Astrocyte (in vitro differentiated cells and primary cell): ENCODE measurements at regions not wholly inside any gene's neighbourhood (a gene's known extent, or its start where the extent isn't known, plus 50 kb on each side); places are given as distances from the start of the nearest gene placed in this dataset.

Source experiments
- DNase-seq: peaks from one replicate; pipeline ENCODE4 v3.0.0-alpha.2; 2010; ENCODE audit warnings: low read depth
- FAIRE-seq: peaks from 2 replicates; lab custom pipeline; 2011; peaks lifted over from hg19 to GRCh38; lab: Jason Lieb, UNC
- H2AFZ ChIP-seq: 2 replicates; pipeline ENCODE4 v1.6.0; 2012; ENCODE audit warnings: low read depth, low read length, inconsistent platforms
- H3K27ac ChIP-seq: 2 replicates; pipeline ENCODE4 v1.5.1; 2011; ENCODE audit warnings: low read depth, low read length, inconsistent platforms
- H3K27me3 ChIP-seq: 2 replicates; pipeline ENCODE4 v1.6.0; 2011; ENCODE audit warnings: low read length, inconsistent platforms; ENCODE audit not compliant: insufficient read depth
- H3K36me3 ChIP-seq: 2 replicates; pipeline ENCODE4 v1.5.1; 2011; ENCODE audit warnings: low read length, inconsistent platforms; ENCODE audit not compliant: insufficient read depth
- H3K4me1 ChIP-seq: 2 replicates; pipeline ENCODE4 v1.5.1; 2011; ENCODE audit warnings: low read length, inconsistent platforms; ENCODE audit not compliant: insufficient read depth
- H3K4me2 ChIP-seq: 2 replicates; pipeline ENCODE4 v1.6.0; 2012; ENCODE audit warnings: low read length, inconsistent platforms
- H3K4me3 ChIP-seq: 2 replicates; pipeline ENCODE4 v1.5.1; 2011; ENCODE audit warnings: low read depth, mild to moderate bottlenecking, low read length, inconsistent platforms; ENCODE audit not compliant: insufficient read depth
- H3K79me2 ChIP-seq: 2 replicates; pipeline ENCODE4 v1.6.0; 2012; ENCODE audit warnings: mild to moderate bottlenecking, low read length, inconsistent platforms; ENCODE audit not compliant: insufficient read depth
- H3K9ac ChIP-seq: 2 replicates; pipeline ENCODE4 v1.6.0; 2012; ENCODE audit warnings: mild to moderate bottlenecking, low read length, inconsistent platforms
- H3K9me3 ChIP-seq: 2 replicates; pipeline ENCODE4 v1.5.1; 2012; ENCODE audit warnings: low read depth, mild to moderate bottlenecking, low read length, inconsistent platforms; ENCODE audit not compliant: insufficient read depth
- H4K20me1 ChIP-seq: 2 replicates; pipeline ENCODE4 v1.6.0; 2012; ENCODE audit warnings: low read length, inconsistent platforms; ENCODE audit not compliant: insufficient read depth
- H3K27ac Mint-ChIP-seq: one replicate; pipeline ENCODE4 v1.8.0; 2021; ENCODE audit warnings: mild to moderate bottlenecking, mixed read lengths; ENCODE audit not compliant: unreplicated experiment
- H3K27me3 Mint-ChIP-seq: one replicate; pipeline ENCODE4 v1.8.0; 2021; ENCODE audit warnings: low read depth, mixed read lengths; ENCODE audit not compliant: unreplicated experiment
- H3K36me3 Mint-ChIP-seq: one replicate; pipeline ENCODE4 v1.8.0; 2021; ENCODE audit warnings: low read depth, mixed read lengths; ENCODE audit not compliant: unreplicated experiment
- H3K4me1 Mint-ChIP-seq: one replicate; pipeline ENCODE4 v1.8.0; 2021; ENCODE audit warnings: low read depth, mixed read lengths; ENCODE audit not compliant: unreplicated experiment
- H3K4me3 Mint-ChIP-seq: one replicate; pipeline ENCODE4 v1.8.0; 2021; ENCODE audit warnings: mild to moderate bottlenecking, moderate library complexity, mixed read lengths; ENCODE audit not compliant: unreplicated experiment
- H3K9me3 Mint-ChIP-seq: one replicate; pipeline ENCODE4 v1.8.0; 2021; ENCODE audit warnings: mild to moderate bottlenecking, mixed read lengths; ENCODE audit not compliant: unreplicated experiment
- CTCF ChIP-seq: IDR thresholded peaks from 2 replicates; pipeline ENCODE4 v1.5.1; 2011; ENCODE audit warnings: low read depth, mild to moderate bottlenecking, inconsistent platforms, low read length, moderate library complexity; ENCODE audit not compliant: insufficient read depth
- EZH2 ChIP-seq: IDR thresholded peaks from 2 replicates; pipeline ENCODE4 v1.6.1; 2012; ENCODE audit warnings: mild to moderate bottlenecking, low read length, inconsistent platforms; ENCODE audit not compliant: insufficient read depth

GRCh38 chr13:33958964-33959363, 141.0 kb downstream of the RFC3 start:
- Histone ChIP-seq H3K4me1 (no peaks in the 10 kb centered on the region), H4K20me1 (no peaks in the 10 kb centered on the region), H3K9ac (no peak overlapping the region), H3K36me3 (no peaks in the 10 kb centered on the region), H2AFZ (no peak overlapping the region), H3K4me2 (no peak overlapping the region), H3K9me3 (no peaks in the 10 kb centered on the region), H3K4me3 (no peak overlapping the region), H3K79me2 (no peaks in the 10 kb centered on the region), H3K27ac (no peak overlapping the region), H3K27me3 (no peaks in the 10 kb centered on the region)
- Mint-ChIP-seq H3K27me3 (no peaks in the 10 kb centered on the region), H3K4me1 (no peaks in the 10 kb centered on the region), H3K9me3 (no peaks in the 10 kb centered on the region), H3K36me3 (no peaks in the 10 kb centered on the region), H3K4me3 (no peak overlapping the region), H3K27ac (no peak overlapping the region)
- FAIRE-seq (no peak), DNase-seq (no peak)
- TF ChIP-seq CTCF = no peak
- no peak for TF ChIP-seq EZH2

GRCh38 chr13:33963134-33963533, 145.2 kb downstream of the RFC3 start:
- H3K4me1 ChIP-seq = no peaks in the 10 kb centered on the region
- Mint-ChIP-seq H3K36me3 (no peaks in the 10 kb centered on the region), H3K4me1 (no peaks in the 10 kb centered on the region), H3K9me3 (peaks cover 4% of the 10 kb centered on the region), H3K27me3 (no peaks in the 10 kb centered on the region), H3K27ac (no peak overlapping the region), H3K4me3 (no peak overlapping the region)
- H3K27ac ChIP-seq = no peak overlapping the region
- H3K79me2 ChIP-seq = no peaks in the 10 kb centered on the region
- no peaks in the 10 kb centered on the region for H3K36me3 ChIP-seq
- H3K9ac ChIP-seq = no peak overlapping the region
- no peak overlapping the region for H3K4me3 ChIP-seq
- no peaks in the 10 kb centered on the region for H3K9me3 ChIP-seq
- DNase-seq (no peak), FAIRE-seq (no peak)
- H3K27me3 ChIP-seq = no peaks in the 10 kb centered on the region
- H3K4me2 ChIP-seq = no peak overlapping the region
- no peaks in the 10 kb centered on the region for H4K20me1 ChIP-seq
- no peak overlapping the region for H2AFZ ChIP-seq
- TF ChIP-seq CTCF (no peak), EZH2 (no peak)

GRCh38 chr13:33963895-33964294, 145.9 kb downstream of the RFC3 start:
- Mint-ChIP-seq H3K27me3 (no peaks in the 10 kb centered on the region), H3K36me3 (no peaks in the 10 kb centered on the region), H3K27ac (no peak overlapping the region), H3K4me1 (no peaks in the 10 kb centered on the region), H3K4me3 (no peak overlapping the region), H3K9me3 (peaks cover 4% of the 10 kb centered on the region)
- no peak overlapping the region for H3K27ac ChIP-seq
- H3K36me3 ChIP-seq = no peaks in the 10 kb centered on the region
- no peaks in the 10 kb centered on the region for H3K4me1 ChIP-seq
- no peak overlapping the region for H2AFZ ChIP-seq
- H4K20me1 ChIP-seq = no peaks in the 10 kb centered on the region
- H3K4me2 ChIP-seq = no peak overlapping the region
- no peaks in the 10 kb centered on the region for H3K27me3 ChIP-seq
- no peak for TF ChIP-seq EZH2
- no peak for TF ChIP-seq CTCF
- no peaks in the 10 kb centered on the region for H3K79me2 ChIP-seq
- H3K9me3 ChIP-seq = no peaks in the 10 kb centered on the region
- no peak for FAIRE-seq
- H3K4me3 ChIP-seq = no peak overlapping the region
- no peak overlapping the region for H3K9ac ChIP-seq
- DNase-seq = no peak
